CD4-positive, CD25-positive, alpha-beta regulatory T cell (primary cell): ENCODE measurements at regions not wholly inside any gene's neighbourhood (a gene's known extent, or its start where the extent isn't known, plus 50 kb on each side); places are given as distances from the start of the nearest gene placed in this dataset.
"Not testable (repeated sequence)": the region's sequence is repeated elsewhere in the genome, so short reads cannot be mapped to it uniquely, and the experiment has no call there.

Source experiments
- ATAC-seq, 2 donors: fragments of 150-1000 bp; cut with Tn5 transposase; one replicate each; pipeline ENCODE4 v1.10.0; 2021; ENCODE audit warnings: low read depth in 2 of 2, moderate number of reproducible peaks in 2 of 2, moderate library complexity in 1 of 2
- DNase-seq, 3 donors: peaks; one replicate each; pipeline versions ENCODE4 v3.0.0 to v3.0.0-alpha.2; 2012 to 2022; ENCODE audit warnings: mixed read lengths in 1 of 3
- H3K27ac ChIP-seq: one replicate; pipeline ENCODE4 v1.7.0; 2013; ENCODE audit warnings: mild to moderate bottlenecking, low read length; ENCODE audit not compliant: insufficient read depth, poor library complexity, severe bottlenecking
- H3K27me3 ChIP-seq: one replicate; pipeline ENCODE4 v1.7.0; 2013; ENCODE audit warnings: low read length; ENCODE audit not compliant: control insufficient read depth, insufficient read depth
- H3K36me3 ChIP-seq: one replicate; pipeline ENCODE4 v1.7.0; 2013; ENCODE audit warnings: mild to moderate bottlenecking, low read length, moderate library complexity; ENCODE audit not compliant: control insufficient read depth, insufficient read depth
- H3K4me1 ChIP-seq: 2 replicates; pipeline ENCODE4 v1.7.0; 2013; ENCODE audit warnings: mild to moderate bottlenecking, low read length; ENCODE audit not compliant: insufficient read depth, control insufficient read depth, poor library complexity, severe bottlenecking
- H3K4me3 ChIP-seq: one replicate; pipeline ENCODE4 v1.7.0; 2013; ENCODE audit warnings: low read depth, mild to moderate bottlenecking, low read length, moderate library complexity
- H3K9me3 ChIP-seq, 2 experiments: 1 replicate in 1 of 2; 2 replicates in 1 of 2; pipeline ENCODE4 v1.7.0; 2013; ENCODE audit warnings: low read length in 2 of 2, mild to moderate bottlenecking in 1 of 2, moderate library complexity in 1 of 2; ENCODE audit not compliant: control insufficient read depth in 2 of 2
- H3K27ac Mint-ChIP-seq, 3 donors: one replicate each; pipeline ENCODE4 v1.8.0; 2020 to 2022; ENCODE audit warnings: mild to moderate bottlenecking in 3 of 3, mixed read lengths in 3 of 3, moderate library complexity in 2 of 3
- H3K27me3 Mint-ChIP-seq: one replicate; pipeline ENCODE4 v1.8.0; 2022; ENCODE audit warnings: mild to moderate bottlenecking, mixed read lengths
- H3K36me3 Mint-ChIP-seq: one replicate; pipeline ENCODE4 v1.8.0; 2020; ENCODE audit warnings: mixed read lengths
- H3K4me1 Mint-ChIP-seq, 4 donors: one replicate each; pipeline ENCODE4 v1.8.0; 2020 to 2022; ENCODE audit warnings: mixed read lengths in 4 of 4, mild to moderate bottlenecking in 1 of 4
- H3K4me3 Mint-ChIP-seq, 4 donors: one replicate each; pipeline ENCODE4 v1.8.0; 2020 to 2022; ENCODE audit warnings: mild to moderate bottlenecking in 4 of 4, mixed read lengths in 4 of 4, moderate library complexity in 3 of 4
- H3K9me3 Mint-ChIP-seq, 7 donors: one replicate each; pipeline ENCODE4 v1.8.0; 2020 to 2022; ENCODE audit warnings: mixed read lengths in 7 of 7, mild to moderate bottlenecking in 3 of 7, moderate library complexity in 2 of 7

GRCh38 chr1:54469444-54469843 is 63.2 kb upstream of the SSBP3 start:
- Mint-ChIP-seq H3K27me3 (peaks cover 17% of the 10 kb centered on the region), H3K4me1 (peaks cover 0 to 29% (median 11%) of the 10 kb centered on the region in 4 donors), H3K27ac (peak overlapping the region in 1 of 3 donors; percentile 52)
- H3K27ac ChIP-seq, H3K4me1 ChIP-seq, H3K36me3 ChIP-seq, H3K9me3 Mint-ChIP-seq, H3K4me3 ChIP-seq, H3K27me3 ChIP-seq, ATAC-seq, DNase-seq, H3K9me3 ChIP-seq, H3K4me3 Mint-ChIP-seq, H3K36me3 Mint-ChIP-seq: not testable (repeated sequence)

- not testable (repeated sequence) for H3K36me3 Mint-ChIP-seq, H3K27ac ChIP-seq, ATAC-seq, DNase-seq, H3K9me3 ChIP-seq, H3K4me3 ChIP-seq, H3K36me3 ChIP-seq, H3K27me3 Mint-ChIP-seq, H3K27ac Mint-ChIP-seq, H3K27me3 ChIP-seq, H3K9me3 Mint-ChIP-seq, H3K4me3 Mint-ChIP-seq
- peaks cover 0 to 28% (median 7%) of the 10 kb centered on the region in 4 donors for H3K4me1 Mint-ChIP-seq
- H3K4me1 ChIP-seq: peaks cover 10% of the 10 kb centered on the region
These were observed 62.3 kb upstream of the SSBP3 start for GRCh38 chr1:54468288-54469084.

- H3K4me3 ChIP-seq: no peak overlapping the region
- Mint-ChIP-seq H3K4me3 (no peak overlapping the region), H3K27me3 (no peaks in the 10 kb centered on the region), H3K36me3 (peaks cover 3% of the 10 kb centered on the region), H3K9me3 (peaks cover 0 to 3% (median 0%) of the 10 kb centered on the region in 7 donors), H3K4me1 (peaks cover 0 to 43% (median 12%) of the 10 kb centered on the region in 4 donors), H3K27ac (peak overlapping the region in 1 of 3 donors; percentile 63)
- no peaks in the 10 kb centered on the region for H3K36me3 ChIP-seq
- ATAC-seq: no peak
- H3K27me3 ChIP-seq: no peaks in the 10 kb centered on the region
- H3K9me3 ChIP-seq: no peaks in the 10 kb centered on the region
- DNase-seq: no peak
- peaks cover 18% of the 10 kb centered on the region for H3K4me1 ChIP-seq
- H3K27ac ChIP-seq: no peak overlapping the region
These were observed 59.2 kb upstream of the SSBP3 start for GRCh38 chr1:54465351-54465811.

GRCh38 chr1:54464477-54465146 is 58.4 kb upstream of the SSBP3 start:
- DNase-seq (no peak), ATAC-seq (no peak)
- Histone ChIP-seq H3K4me3 (no peak overlapping the region), H3K27me3 (no peaks in the 10 kb centered on the region), H3K36me3 (no peaks in the 10 kb centered on the region), H3K27ac (no peak overlapping the region), H3K4me1 (peaks cover 26% of the 10 kb centered on the region), H3K9me3 (no peaks in the 10 kb centered on the region)
- Mint-ChIP-seq H3K4me3 (peak overlapping the region in 1 of 4 donors; percentile 49), H3K27me3 (no peaks in the 10 kb centered on the region), H3K27ac (peak overlapping the region in 1 of 3 donors; percentile 20), H3K36me3 (peaks cover 3% of the 10 kb centered on the region), H3K4me1 (peaks cover 0 to 51% (median 19%) of the 10 kb centered on the region in 4 donors), H3K9me3 (peaks cover 0 to 3% (median 0%) of the 10 kb centered on the region in 7 donors)

GRCh38 chr1:54464031-54464476 is 57.9 kb upstream of the SSBP3 start:
- H3K27ac Mint-ChIP-seq: peak overlapping the region in 2 of 3 donors; percentile 20 to 78
- H3K27me3 ChIP-seq: no peaks in the 10 kb centered on the region
- ATAC-seq (no peak), DNase-seq (no peak)
- peaks cover 4 to 51% (median 22%) of the 10 kb centered on the region in 4 donors for H3K4me1 Mint-ChIP-seq
- H3K4me3 Mint-ChIP-seq: no peak overlapping the region
- peaks cover 0 to 3% (median 0%) of the 10 kb centered on the region in 7 donors for H3K9me3 Mint-ChIP-seq
- H3K4me1 ChIP-seq: peaks cover 31% of the 10 kb centered on the region
- H3K27me3 Mint-ChIP-seq: no peaks in the 10 kb centered on the region
- no peak overlapping the region for H3K4me3 ChIP-seq
- no peak overlapping the region for H3K27ac ChIP-seq
- no peaks in the 10 kb centered on the region for H3K9me3 ChIP-seq
- peaks cover 3% of the 10 kb centered on the region for H3K36me3 Mint-ChIP-seq
- H3K36me3 ChIP-seq: no peaks in the 10 kb centered on the region

GRCh38 chr1:54463259-54464030 is 57.3 kb upstream of the SSBP3 start:
- no peaks in the 10 kb centered on the region for H3K36me3 ChIP-seq
- H3K9me3 ChIP-seq: no peaks in the 10 kb centered on the region
- Mint-ChIP-seq H3K4me3 (no peak overlapping the region), H3K27me3 (no peaks in the 10 kb centered on the region), H3K9me3 (peaks cover 0 to 3% (median 0%) of the 10 kb centered on the region in 7 donors), H3K4me1 (peaks cover 4 to 51% (median 20%) of the 10 kb centered on the region in 4 donors), H3K27ac (peak overlapping the region in 2 of 3 donors; percentile 20 to 78), H3K36me3 (peaks cover 3% of the 10 kb centered on the region)
- no peak overlapping the region for H3K27ac ChIP-seq
- no peak for ATAC-seq
- H3K4me1 ChIP-seq: peaks cover 32% of the 10 kb centered on the region
- H3K4me3 ChIP-seq: no peak overlapping the region
- H3K27me3 ChIP-seq: no peaks in the 10 kb centered on the region
- no peak for DNase-seq

- Mint-ChIP-seq H3K9me3 (peaks cover 0 to 3% (median 0%) of the 10 kb centered on the region in 7 donors), H3K27ac (peak overlapping the region in 1 of 3 donors; percentile 69), H3K4me1 (peaks cover 4 to 55% (median 20%) of the 10 kb centered on the region in 4 donors), H3K36me3 (peaks cover 3% of the 10 kb centered on the region), H3K4me3 (no peak overlapping the region), H3K27me3 (no peaks in the 10 kb centered on the region)
- ATAC-seq (no peak), DNase-seq (no peak)
- H3K27me3 ChIP-seq: no peaks in the 10 kb centered on the region
- H3K4me3 ChIP-seq: no peak overlapping the region
- no peaks in the 10 kb centered on the region for H3K36me3 ChIP-seq
- peaks cover 32% of the 10 kb centered on the region for H3K4me1 ChIP-seq
- H3K9me3 ChIP-seq: no peaks in the 10 kb centered on the region
- no peak overlapping the region for H3K27ac ChIP-seq
These were observed 56.5 kb upstream of the SSBP3 start for GRCh38 chr1:54462597-54463258.
